GM21619 (cell line): ENCODE measurements at regions not wholly inside any gene's neighbourhood (a gene's known extent, or its start where the extent isn't known, plus 50 kb on each side); places are given as distances from the start of the nearest gene placed in this dataset.

Experiments
- ATAC-seq: cut with Tn5 transposase; IDR thresholded peaks from one replicate; pipeline ENCODE4 v1.9.1; 2021; ENCODE audit not compliant: unreplicated experiment

DNA sequence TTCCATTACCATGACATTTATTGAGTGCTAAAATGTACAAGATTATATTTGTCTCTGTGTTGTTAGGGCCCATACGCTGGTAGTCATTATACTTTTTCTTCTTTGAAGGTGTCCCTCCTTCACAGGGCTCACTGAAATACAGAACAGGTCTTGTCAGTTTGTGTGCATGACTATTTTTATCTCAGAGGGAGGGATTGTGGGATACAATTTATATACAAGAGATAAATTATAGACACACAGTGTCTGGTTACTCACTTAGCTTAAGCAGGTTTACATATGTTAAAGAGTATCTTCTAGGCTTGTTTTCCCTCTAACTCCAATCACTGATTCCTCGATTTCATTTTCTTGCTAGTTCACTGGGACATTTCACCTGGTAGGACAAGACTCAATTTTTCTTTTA is 143.3 kb upstream of the GUCY1A1 start:
- ATAC-seq, result no peak

DNA sequence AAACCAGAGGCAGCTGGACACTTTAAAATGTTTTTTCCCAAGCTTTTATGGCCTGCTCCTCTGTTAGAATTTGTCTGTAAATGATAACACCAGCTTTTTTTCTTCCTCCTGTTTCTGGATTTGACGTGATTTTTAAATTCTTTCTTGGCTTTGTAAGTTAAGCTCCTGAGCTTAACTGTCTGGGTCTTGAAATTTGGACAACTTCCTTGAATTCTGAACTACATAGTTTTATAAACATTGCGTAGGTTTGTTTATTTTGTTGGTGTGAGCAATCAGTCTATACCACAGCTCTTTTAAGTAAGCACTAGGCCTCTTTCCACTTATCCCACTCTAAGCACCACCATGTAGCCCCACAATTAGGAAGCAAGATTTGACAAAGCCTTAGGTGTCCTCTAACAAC is 144.4 kb upstream of the GUCY1A1 start:
- ATAC-seq, result no peak

DNA sequence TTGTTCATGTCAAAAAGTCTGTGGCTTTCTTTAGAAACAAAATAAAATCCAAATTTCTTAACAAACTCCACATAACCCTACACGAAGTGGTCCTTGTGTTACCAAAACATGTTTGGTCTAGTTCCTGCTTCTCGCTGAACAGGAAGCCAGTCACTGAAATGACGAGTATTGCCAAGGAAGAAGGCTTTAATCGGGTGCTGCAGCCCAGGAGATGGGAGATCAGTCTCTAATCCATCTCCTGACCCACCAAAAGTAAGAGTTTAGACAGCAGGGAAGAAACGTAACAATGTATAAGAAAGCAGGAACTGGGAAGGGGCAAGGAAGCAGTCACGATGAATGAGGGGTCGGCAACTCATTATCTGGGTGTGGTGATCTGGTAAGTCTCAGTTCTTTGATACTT is 144.6 kb upstream of the MAP9 start:
- no peak for ATAC-seq

DNA sequence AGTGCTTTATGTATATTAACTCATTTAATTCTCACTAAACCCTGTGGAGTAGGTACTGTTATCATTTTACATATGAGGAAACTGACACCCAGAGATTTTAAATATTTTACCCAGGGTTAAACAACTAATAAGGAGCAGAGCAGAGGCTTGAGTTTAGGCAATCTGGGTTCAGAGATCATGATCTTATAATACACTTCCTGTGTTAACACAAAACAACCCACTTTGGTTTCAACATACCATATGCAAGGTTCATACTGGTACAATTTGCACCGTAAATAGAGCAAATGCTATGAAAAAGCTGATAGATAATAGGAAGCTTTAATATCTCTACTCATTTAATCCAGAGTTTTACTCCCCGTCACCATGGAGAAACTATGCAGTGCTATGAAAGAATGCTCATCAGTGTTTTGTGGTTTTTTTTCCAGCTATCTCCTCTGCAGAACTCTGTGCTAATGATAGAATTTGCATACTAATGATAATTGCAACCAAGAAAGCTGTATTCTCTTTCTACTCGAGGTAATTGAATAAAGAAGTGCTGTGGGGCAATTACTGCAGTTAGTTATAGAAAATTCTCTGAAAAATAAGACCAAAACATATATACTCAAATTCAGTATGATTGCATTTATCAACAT is 138.8 kb upstream of the MAP9 start:
- ATAC-seq, result no peak

DNA sequence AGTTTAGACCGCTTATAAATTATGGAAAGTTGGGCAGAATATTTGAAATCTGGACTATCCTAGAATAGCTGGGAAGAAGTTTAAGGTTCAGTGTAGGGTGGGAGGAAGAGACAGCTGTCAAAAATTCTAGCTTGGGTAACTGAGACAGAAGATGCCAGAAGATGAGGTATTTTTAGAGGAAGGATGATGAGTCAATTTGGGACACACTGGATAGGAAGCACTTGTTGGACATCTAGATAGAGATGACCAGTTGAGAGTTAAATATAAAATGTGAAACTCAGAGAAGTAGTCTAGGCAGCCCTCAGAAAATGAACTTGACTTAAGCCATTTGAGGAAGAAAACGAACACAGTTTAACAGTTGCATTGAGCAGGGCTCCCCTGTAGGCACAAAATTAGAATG is 137.9 kb upstream of the MAP9 start:
- no peak for ATAC-seq

DNA sequence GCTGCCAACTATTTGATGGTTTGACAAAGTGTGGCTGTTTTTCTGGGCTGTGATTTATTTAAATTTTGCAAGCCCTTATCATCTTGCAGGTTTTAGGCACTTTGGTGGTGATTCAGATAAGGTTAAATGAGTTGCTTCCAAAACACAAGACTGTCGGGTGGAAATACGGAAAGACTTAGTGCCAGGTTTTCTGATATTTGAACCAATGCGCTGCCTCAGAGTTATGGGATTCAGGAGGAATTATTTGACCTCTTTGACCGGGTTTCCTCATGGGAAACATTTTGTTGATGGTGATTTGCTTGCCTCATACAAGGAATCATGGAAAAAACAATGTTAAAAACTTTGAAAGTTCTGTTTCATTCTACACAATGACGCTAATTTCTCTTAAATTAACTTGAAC is 136.1 kb upstream of the MAP9 start:
- ATAC-seq, result no peak

DNA sequence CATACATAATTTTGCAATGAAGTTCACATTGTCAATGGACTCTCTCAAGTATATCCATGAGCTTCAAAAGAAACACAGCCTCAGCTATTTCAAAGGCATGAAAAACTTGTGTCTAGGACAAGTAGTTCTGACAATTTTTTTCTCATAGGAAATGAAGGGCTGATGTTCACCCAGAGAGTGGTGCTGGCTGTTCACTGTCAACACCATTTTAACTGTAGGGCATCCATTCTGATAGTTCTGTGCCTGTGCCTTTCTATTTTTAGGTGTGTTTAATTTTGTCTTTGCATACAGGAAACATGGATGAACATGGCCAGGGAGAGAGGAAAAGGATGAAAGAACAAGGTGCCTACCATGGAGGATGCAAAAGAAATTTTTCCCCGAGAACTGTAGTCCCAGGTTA is 135.3 kb upstream of the MAP9 start:
- ATAC-seq, result no peak

DNA sequence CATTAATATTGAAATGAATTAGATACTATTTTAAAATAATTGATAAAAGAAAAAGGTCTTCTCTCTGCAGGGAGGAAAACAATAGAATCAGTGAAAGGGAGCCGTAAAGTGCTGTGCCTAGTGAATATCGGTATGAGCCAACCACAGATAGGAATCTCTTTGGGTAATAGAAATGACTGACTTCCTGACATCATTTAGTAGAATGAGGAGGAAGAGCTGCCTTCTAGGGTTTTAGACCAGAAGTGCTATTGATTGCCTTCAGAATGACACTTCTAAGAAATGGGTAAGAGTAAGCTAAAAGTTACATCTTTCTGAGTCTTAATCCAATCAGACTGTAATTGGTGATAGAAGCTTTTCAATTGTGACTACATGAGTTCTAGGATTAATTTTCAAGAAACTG is 134.0 kb upstream of the MAP9 start:
- no peak for ATAC-seq

DNA sequence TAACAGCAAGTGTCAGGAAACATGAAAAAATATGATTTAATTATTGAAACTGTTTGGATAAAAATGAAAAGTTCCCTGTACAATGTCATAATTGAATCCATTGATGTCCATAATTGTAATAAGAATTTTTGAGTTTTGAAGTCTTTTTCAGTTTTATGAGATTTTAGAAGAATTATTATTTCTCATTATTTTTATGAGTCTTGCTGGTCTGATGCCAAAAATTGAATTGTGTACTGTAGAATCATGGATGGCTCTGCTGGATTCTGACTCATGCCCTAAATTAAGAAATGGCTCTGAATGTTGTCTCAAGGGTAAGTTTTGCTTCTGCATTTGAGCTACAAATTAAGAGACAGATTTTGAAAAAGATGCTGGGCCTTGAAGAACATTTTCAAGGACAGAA is 132.8 kb upstream of the MAP9 start:
- no peak for ATAC-seq

DNA sequence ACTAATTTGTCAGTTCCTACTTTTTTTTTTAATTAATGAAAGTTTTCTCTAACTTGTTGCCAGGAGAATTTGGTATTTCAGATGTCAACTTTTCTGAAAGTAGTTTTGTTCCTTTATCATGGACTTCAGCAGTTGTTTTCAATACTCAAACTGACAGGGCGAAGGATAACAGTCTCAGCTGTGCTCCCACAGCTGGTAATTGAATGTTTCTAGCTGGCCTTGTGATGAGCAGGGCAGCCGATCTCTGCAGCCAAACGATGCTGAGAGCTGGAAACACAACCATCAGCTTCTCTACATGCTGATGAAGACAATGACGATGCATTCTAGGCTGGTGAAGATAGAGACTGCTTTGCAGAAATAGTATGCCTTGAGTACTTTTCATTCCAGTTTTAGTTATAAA is 130.0 kb upstream of the MAP9 start:
- ATAC-seq, result no peak

DNA sequence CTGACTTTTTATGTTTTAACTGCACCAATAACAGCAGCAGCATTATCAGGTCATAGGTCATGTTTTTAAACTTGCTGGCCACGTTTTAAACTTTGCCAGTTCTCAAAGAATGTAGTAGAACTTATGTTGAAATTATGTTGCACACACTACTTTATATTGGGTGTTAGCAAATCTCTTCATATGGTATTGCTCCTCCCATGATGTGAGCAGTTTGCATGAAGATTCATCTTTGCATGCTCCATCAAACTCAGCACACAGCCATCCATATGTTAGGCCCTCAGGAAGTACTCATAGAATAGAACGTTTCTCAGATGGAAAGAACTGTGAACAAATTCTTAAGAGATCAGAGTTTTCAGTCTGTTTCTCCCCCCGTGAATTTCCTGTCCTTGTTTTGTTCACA is 128.6 kb upstream of the MAP9 start:
- no peak for ATAC-seq

DNA sequence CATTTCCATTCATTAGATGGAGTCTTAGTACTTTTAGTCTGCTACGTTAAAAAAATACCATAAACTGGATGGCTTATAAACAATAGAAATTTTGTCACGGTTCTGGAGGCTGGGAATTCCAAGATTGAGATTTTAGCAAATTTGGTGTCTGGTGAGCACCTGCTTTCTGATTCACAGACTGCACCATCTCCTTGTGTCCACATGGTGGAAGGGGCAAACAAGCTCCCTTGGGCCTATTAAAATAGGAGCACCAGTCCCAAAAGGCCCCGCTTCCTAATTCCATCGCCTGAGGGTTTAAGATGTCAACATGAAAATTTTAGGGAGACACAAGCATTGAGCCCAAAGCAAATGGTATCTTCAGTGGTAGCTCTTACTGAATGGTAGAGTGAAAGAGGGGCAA is 120.5 kb upstream of the MAP9 start:
- no peak for ATAC-seq

DNA sequence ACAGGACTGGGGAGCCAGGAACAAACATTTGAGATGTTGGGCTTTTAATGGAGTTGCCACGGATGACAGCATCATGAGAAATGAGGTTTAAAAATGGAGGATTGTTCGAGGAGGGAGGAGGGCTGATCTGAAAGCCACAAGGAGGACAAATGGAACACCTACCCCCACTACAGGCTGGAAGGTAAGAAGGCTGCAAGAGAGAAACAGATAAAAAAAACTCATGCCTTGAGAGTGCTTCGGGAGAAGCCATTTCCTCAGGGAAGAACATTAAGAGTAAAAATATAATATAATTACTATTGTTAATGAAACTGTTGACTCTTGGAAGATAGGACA is 119.5 kb upstream of the MAP9 start:
- ATAC-seq, result no peak

DNA sequence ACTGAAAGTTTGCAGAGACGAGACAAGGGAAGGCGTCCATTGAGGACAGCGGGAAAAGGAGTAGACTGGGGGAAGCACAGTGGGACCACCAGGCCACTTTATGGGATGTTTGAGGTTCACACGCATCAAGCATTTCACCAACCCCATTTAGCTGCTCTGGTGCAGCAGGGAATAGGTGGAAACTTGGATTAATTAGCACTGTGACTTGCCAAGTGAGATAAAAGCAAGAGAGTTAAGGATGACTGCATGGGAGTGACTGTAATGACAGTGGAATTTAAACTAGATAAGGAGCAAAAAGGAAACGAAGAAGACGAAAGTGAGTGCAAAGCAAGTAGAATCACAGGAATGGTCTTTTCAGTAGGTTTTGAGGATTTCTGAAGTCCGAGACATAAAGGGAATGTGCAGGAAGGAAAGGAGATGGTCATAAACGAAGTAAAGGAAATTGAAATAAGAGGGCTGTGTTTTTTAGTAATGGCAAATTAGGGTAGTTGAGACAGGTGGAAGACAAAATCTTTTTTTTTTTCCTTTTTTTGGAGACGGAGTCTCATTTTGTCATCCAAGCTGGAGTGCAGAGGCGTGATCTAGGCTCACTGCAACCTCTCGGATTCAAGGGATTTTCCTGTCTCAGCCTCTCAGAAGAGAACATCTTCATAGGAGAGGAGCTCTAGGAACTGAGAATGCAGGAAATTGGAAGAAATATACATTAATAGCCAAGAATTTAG is 119.0 kb upstream of the MAP9 start:
- ATAC-seq, result no peak

DNA sequence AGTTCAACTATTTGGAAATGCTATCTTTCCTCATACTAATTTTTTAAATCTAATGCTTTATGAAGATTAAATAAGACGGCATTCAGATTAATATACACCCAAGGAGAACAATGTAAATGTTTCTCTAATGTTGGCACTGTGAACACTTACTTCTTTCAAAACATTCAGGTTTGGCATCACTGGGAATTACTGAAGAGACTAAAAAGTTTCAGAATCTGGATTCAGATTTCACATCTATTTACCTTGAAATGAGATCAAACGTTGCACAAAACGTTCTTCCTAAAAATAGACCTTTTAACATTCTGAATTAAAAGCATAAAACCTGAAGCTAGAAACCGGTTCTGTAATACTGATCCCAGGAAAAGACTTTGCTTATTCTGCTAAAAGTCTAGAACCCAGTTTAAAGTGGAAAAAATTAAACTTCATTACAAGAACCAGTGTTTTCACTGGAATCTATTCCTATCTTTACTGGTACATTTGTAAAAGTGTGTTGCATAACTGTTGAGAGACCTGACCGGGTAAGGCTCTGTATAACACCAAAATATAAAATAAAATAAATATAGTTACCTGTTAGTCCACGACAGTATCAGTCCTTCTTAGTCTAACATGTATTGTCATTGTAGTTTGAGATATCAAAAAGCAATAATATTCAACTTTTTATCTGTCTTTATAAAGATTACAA is 117.4 kb upstream of the MAP9 start:
- no peak for ATAC-seq

DNA sequence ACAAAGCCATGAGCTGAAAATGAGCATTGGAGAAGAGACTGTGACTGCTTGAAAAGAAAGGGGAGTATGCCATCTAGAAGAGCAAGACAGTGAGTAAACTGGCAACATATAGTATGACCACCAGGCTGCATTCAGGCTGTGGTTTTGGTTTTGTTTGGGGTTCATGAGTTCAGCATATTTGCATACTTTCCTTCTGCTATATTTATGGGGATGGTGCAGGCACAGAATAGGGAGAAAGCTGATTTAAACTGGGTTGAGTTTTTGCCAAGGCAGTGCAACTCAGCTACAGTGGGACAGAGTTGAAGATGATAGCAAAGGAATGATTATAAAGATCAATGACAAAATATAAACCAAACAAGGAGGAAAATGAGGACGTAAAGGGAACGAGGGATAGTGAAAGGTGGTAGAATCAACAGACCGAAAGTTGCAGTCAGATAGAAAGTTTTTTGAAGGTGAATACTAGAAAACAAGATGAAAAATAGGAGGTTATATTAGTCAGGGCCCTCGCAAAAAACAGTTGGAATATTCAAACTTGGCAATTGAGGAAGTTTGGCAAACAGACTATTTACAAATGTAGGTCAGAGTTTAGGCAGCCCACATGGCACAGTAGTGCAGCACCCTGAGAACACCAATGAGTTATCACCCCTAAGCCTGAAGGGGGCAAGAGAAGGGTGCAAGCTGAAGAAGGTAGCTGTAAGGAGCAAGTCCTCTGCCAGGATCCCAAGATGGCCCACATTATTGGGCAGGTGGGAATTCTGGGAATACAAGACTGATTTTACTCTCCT is 114.8 kb upstream of the MAP9 start:
- ATAC-seq, result peak; percentile 92

DNA sequence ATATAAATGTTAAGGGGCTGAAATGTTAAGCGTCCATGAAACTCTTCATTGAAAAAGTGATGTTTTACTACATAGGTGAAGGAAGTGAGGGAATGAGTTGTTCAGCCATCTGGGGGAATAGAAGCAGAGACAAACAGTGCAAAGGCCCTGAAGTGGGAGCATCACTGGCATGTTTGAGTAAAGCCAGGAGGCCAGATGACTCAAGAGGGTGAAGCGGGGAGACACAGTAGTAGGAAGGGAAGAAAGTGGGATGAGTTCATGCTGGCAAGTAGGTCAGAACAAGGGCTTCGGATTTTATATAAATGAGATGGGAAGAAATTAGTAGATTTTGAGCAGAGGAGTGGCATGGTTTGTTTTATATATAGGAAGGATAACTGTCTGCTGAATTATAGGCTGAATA is 112.5 kb upstream of the MAP9 start:
- ATAC-seq, result no peak

DNA sequence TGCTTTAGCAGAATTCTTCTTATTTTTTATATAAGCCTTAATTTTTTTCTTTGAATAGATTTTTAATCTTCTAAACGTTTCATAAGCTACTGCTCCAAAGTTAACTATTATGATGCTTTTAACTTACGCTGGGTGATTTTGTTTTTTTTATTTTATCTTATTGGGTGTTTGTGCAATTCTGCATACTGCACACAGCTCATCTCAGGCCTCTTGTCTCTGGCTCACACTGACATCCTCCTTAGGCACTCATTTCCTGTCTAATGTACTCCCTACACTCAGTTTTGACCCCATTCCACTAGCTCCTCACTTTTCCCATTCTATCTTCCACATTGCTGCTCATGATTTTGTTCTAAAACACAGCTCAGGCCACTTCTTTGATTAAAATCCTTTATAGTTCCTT is 111.9 kb upstream of the MAP9 start:
- ATAC-seq, result no peak

DNA sequence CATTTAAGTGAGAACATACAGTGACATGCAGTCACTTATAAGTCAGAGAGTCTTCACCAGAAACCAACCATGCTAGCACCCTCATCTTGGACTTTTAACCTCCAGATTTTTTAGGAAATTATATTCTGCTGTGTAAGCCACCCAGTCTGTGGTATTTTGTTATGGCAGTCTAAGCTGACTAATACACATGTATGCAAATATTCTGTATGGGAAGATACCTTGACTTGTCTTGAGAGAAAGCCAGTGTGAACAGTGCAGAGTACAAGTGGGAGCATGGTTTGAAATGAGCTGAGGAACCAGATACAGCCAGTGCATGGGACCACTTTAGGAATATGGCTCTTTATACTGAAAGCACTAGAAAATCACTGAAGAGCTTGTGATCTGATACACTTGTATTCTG is 110.4 kb upstream of the MAP9 start:
- no peak for ATAC-seq

DNA sequence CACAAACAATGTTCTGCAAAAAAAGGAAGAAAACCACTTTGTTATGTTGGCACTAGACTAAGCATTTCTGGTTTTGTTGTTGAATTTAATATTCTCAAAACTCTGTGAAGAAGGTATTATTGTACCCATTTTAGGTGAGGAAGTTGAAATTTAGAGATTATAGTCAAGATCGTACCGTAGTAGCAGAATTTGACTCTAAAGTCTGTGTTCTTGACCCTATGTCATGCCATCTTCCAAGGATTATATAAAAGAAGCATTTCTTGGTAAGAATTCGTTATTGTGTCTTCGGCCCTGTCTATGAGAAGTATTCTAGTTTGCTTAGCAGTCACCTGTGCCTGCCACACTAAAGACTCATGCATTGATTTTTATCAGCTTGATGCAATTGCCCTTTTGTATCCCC is 104.4 kb upstream of the MAP9 start:
- no peak for ATAC-seq

DNA sequence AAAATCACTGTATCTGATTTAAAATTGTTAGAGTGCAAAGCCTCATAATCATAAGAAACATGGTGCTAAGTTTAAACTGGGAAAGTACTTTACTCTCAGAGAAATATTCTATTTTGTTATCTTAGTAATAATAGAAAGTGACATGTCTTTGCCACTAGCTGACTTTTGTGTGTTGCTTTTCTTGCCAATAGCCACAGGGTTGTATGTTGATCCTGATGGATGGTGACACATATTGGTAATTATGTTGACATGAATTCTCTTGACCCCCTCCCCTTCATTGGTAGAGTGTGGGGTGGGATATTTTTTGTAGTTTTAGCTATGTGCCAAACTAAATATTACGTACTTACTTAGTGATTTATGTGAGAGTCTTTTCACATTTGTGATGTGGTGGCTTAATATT is 103.1 kb upstream of the MAP9 start:
- no peak for ATAC-seq

DNA sequence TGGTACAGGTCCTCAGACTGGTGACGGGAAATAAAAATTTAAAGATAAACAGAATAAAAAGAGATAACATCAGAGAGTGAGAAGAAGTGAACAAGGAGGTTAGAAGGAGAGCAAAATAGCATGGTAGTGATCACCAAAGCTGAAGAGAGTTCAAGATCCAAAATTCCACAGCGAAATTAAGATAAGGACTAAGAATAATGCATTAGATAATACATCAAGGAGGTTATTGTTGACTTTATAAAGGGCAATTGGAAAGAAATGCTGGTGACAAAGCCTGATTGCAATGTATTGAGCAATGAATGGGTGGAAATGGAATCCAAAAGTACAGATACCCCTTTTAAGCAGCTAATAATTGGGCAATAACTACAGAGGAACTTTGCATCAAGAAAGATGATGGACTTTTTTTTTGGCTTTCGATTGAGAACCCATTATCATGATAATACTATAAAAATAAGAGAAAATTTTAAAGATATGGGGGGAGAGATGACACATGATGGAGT is 101.6 kb upstream of the MAP9 start:
- no peak for ATAC-seq
